ENCODE measurements at regions not wholly inside any gene's neighbourhood (a gene's known extent, or its start where the extent isn't known, plus 50 kb on each side); places are given as distances from the start of the nearest gene placed in this dataset.

GRCh38 chr16:48014349-48015135 is 141.3 kb downstream of the ABCC12 start:
- H3K4me3 Mint-ChIP-seq (ENCODE audit: unreplicated experiment) = no peak overlapping the region
- peaks cover 3% of the 10 kb centered on the region for H3K4me1 Mint-ChIP-seq (ENCODE audit: unreplicated experiment)
- DNase-seq (ENCODE audit: extremely low spot score, unreplicated experiment) = peak; percentile 56
- no peaks in the 10 kb centered on the region for H3K9me3 Mint-ChIP-seq (ENCODE audit: unreplicated experiment)
- peaks cover 16% of the 10 kb centered on the region for H3K27me3 Mint-ChIP-seq (ENCODE audit: unreplicated experiment)
- H3K36me3 Mint-ChIP-seq (ENCODE audit: unreplicated experiment) = no peaks in the 10 kb centered on the region
- TF ChIP-seq, protein P1, sequence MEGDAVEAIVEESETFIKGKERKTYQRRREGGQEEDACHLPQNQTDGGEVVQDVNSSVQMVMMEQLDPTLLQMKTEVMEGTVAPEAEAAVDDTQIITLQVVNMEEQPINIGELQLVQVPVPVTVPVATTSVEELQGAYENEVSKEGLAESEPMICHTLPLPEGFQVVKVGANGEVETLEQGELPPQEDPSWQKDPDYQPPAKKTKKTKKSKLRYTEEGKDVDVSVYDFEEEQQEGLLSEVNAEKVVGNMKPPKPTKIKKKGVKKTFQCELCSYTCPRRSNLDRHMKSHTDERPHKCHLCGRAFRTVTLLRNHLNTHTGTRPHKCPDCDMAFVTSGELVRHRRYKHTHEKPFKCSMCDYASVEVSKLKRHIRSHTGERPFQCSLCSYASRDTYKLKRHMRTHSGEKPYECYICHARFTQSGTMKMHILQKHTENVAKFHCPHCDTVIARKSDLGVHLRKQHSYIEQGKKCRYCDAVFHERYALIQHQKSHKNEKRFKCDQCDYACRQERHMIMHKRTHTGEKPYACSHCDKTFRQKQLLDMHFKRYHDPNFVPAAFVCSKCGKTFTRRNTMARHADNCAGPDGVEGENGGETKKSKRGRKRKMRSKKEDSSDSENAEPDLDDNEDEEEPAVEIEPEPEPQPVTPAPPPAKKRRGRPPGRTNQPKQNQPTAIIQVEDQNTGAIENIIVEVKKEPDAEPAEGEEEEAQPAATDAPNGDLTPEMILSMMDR (IDR thresholded peaks at IDR 0.05) = no peak
- no peak overlapping the region for H3K27ac Mint-ChIP-seq (ENCODE audit: unreplicated experiment)

- Mint-ChIP-seq H3K4me3 (ENCODE audit: unreplicated experiment) (no peak overlapping the region), H3K27me3 (ENCODE audit: unreplicated experiment) (peaks cover 16% of the 10 kb centered on the region), H3K4me1 (ENCODE audit: unreplicated experiment) (peaks cover 3% of the 10 kb centered on the region), H3K36me3 (ENCODE audit: unreplicated experiment) (no peaks in the 10 kb centered on the region), H3K27ac (ENCODE audit: unreplicated experiment) (no peak overlapping the region), H3K9me3 (ENCODE audit: unreplicated experiment) (no peaks in the 10 kb centered on the region)
- TF ChIP-seq, protein P1 (IDR thresholded peaks at IDR 0.05) = no peak
- peak; percentile 56 for DNase-seq (ENCODE audit: extremely low spot score, unreplicated experiment)
Measured at GRCh38 chr16:48013491-48013901, 142.3 kb downstream of the ABCC12 start.

GRCh38 chr16:48011878-48012658 is 143.7 kb downstream of the ABCC12 start:
- Mint-ChIP-seq H3K4me3 (ENCODE audit: unreplicated experiment) (no peak overlapping the region), H3K4me1 (ENCODE audit: unreplicated experiment) (peaks cover 3% of the 10 kb centered on the region), H3K27ac (ENCODE audit: unreplicated experiment) (no peak overlapping the region), H3K36me3 (ENCODE audit: unreplicated experiment) (no peaks in the 10 kb centered on the region), H3K27me3 (ENCODE audit: unreplicated experiment) (peaks cover 16% of the 10 kb centered on the region), H3K9me3 (ENCODE audit: unreplicated experiment) (no peaks in the 10 kb centered on the region)
- DNase-seq (ENCODE audit: extremely low spot score, unreplicated experiment) = peak; percentile 53
- TF ChIP-seq, protein P1 (IDR thresholded peaks at IDR 0.05) = no peak

- Mint-ChIP-seq H3K36me3 (ENCODE audit: unreplicated experiment) (no peaks in the 10 kb centered on the region), H3K27ac (ENCODE audit: unreplicated experiment) (no peak overlapping the region), H3K4me3 (ENCODE audit: unreplicated experiment) (no peak overlapping the region), H3K27me3 (ENCODE audit: unreplicated experiment) (peaks cover 16% of the 10 kb centered on the region), H3K9me3 (ENCODE audit: unreplicated experiment) (no peaks in the 10 kb centered on the region), H3K4me1 (ENCODE audit: unreplicated experiment) (peaks cover 3% of the 10 kb centered on the region)
- DNase-seq (ENCODE audit: extremely low spot score, unreplicated experiment) = peak; percentile 32
- TF ChIP-seq, protein P1 (IDR thresholded peaks at IDR 0.05) = no peak
Measured at GRCh38 chr16:48011466-48011865, 144.3 kb downstream of the ABCC12 start.

GRCh38 chr16:48008011-48008525 is 147.7 kb downstream of the ABCC12 start:
- H3K4me1 Mint-ChIP-seq (ENCODE audit: unreplicated experiment) = no peaks in the 10 kb centered on the region

More at GRCh38 chr16:48008011-48008525, 147.7 kb downstream of the ABCC12 start:
- DNase-seq (ENCODE audit: extremely low spot score, unreplicated experiment) = peak; percentile 57
- Mint-ChIP-seq H3K36me3 (ENCODE audit: unreplicated experiment) (no peaks in the 10 kb centered on the region), H3K27me3 (ENCODE audit: unreplicated experiment) (peaks cover 16% of the 10 kb centered on the region), H3K27ac (ENCODE audit: unreplicated experiment) (no peak overlapping the region), H3K4me3 (ENCODE audit: unreplicated experiment) (no peak overlapping the region), H3K9me3 (ENCODE audit: unreplicated experiment) (no peaks in the 10 kb centered on the region)
- TF ChIP-seq, protein P1 (IDR thresholded peaks at IDR 0.05) = no peak
